HepG2 (cell line): ENCODE measurements at regions not wholly inside any gene's neighbourhood (a gene's known extent, or its start where the extent isn't known, plus 50 kb on each side); places are given as distances from the start of the nearest gene placed in this dataset.

Experiments
- ATAC-seq: fragments of 200-7000 bp; cut with Tn5 transposase; 3 replicates; pipeline ENCODE4 v1.9.1; 2020; ENCODE audit warnings: mild to moderate bottlenecking, moderate library complexity
- BruUV-seq: library from RNA; stranded (reverse); fragments of 400-500 nt; replicated peaks from 2 replicates; lab custom pipeline; 2021; lab: Mats Ljungman, UMichigan
- CTCF ChIA-PET: fragments of 300-600 bp; formaldehyde crosslinking; extraction: SDS; loops from one replicate; lab custom pipeline; 2021; ENCODE audit warnings: low total read pairs, inconsistent platforms, low intra/inter-chr PET ratio; lab: Yijun Ruan, JAX
- POLR2A ChIA-PET: fragments of 350-600 bp; sonication (Branson Sonifier 250); formaldehyde crosslinking; loops from one replicate; lab custom pipeline; 2020; ENCODE audit warnings: antibody characterized with exemption, inconsistent platforms; lab: Yijun Ruan, JAX
- DNase-seq: peaks from one replicate; pipeline ENCODE4 v3.0.0-alpha.2; 2015; ENCODE audit warnings: low spot score
- FAIRE-seq: peaks from 3 replicates; lab custom pipeline; 2011; peaks lifted over from hg19 to GRCh38; lab: Jason Lieb, UNC
- H2AFZ ChIP-seq: one replicate; pipeline ENCODE4 v1.6.1; 2011; ENCODE audit warnings: low read length, inconsistent platforms
- H3K27ac ChIP-seq: fragments of 300-600 bp; 3 replicates; pipeline ENCODE4 v1.8.0; 2011; ENCODE audit warnings: mixed run types, mild to moderate bottlenecking, mixed read lengths, low read length, inconsistent platforms; ENCODE audit not compliant: insufficient read depth; ENCODE audit errors: extremely low read length
- H3K27me3 ChIP-seq, 2 experiments: fragments of 200-600 bp in 1 of 2; 2 replicates in 1 of 2; 3 replicates in 1 of 2; pipeline versions ENCODE4 v1.6.0 to v1.8.0; 2011; ENCODE audit warnings: low read length in 2 of 2, mild to moderate bottlenecking in 2 of 2, moderate library complexity in 2 of 2, inconsistent platforms in 1 of 2; ENCODE audit not compliant: insufficient read depth in 2 of 2, control insufficient read depth in 1 of 2
- H3K36me3 ChIP-seq, 2 experiments: fragments of 200-600 bp in 1 of 2; replicated peaks in 1 of 2; 2 replicates in 1 of 2; 3 replicates in 1 of 2; pipeline versions ENCODE4 v1.5.1 to v1.8.0; 2011; ENCODE audit warnings: low read length in 2 of 2, inconsistent platforms in 1 of 2; ENCODE audit not compliant: insufficient read depth in 2 of 2, control insufficient read depth in 1 of 2
- H3K4me1 ChIP-seq: 2 replicates; pipeline ENCODE4 v1.5.1; 2012; ENCODE audit warnings: low read length, inconsistent platforms; ENCODE audit not compliant: insufficient read depth
- H3K4me2 ChIP-seq: 2 replicates; pipeline ENCODE4 v1.6.0; 2011; ENCODE audit warnings: low read depth, low read length, inconsistent platforms
- H3K4me3 ChIP-seq, 3 experiments: fragments of 200-600 bp in 1 of 3; sonication (generic), shearing (Covaris generic) in 1 of 3; replicated peaks in 1 of 3; 2 replicates each; pipeline ENCODE4 v1.5.1; 2011 to 2016; ENCODE audit warnings: low read length in 3 of 3, inconsistent platforms in 2 of 3, low read depth in 2 of 3, mild to moderate bottlenecking in 2 of 3, control low read depth in 1 of 3, mixed read lengths in 1 of 3; ENCODE audit not compliant: insufficient read depth in 1 of 3
- H3K79me2 ChIP-seq: one replicate; pipeline ENCODE4 v1.6.1; 2011; ENCODE audit warnings: low read length, inconsistent platforms; ENCODE audit not compliant: insufficient read depth
- H3K9ac ChIP-seq: 2 replicates; pipeline ENCODE4 v1.6.0; 2011; ENCODE audit warnings: mild to moderate bottlenecking, low read depth, low read length, inconsistent platforms; ENCODE audit not compliant: insufficient read depth
- H3K9me3 ChIP-seq: 2 replicates; pipeline ENCODE4 v1.5.1; 2012; ENCODE audit warnings: mild to moderate bottlenecking, low read length
- H4K20me1 ChIP-seq: 2 replicates; pipeline ENCODE4 v1.6.0; 2011; ENCODE audit warnings: inconsistent platforms, mild to moderate bottlenecking, low read length, moderate library complexity; ENCODE audit not compliant: insufficient read depth
- ADNP ChIP-seq: sonication (generic); formaldehyde crosslinking; IDR thresholded peaks from 2 replicates; pipeline ENCODE4 v1.4.0; 2020; ENCODE audit warnings: missing genetic modification reagents
- BATF2 ChIP-seq: sonication (generic); formaldehyde crosslinking; IDR thresholded peaks from 2 replicates; pipeline ENCODE4 v1.8.0; 2022; ENCODE audit warnings: mild to moderate bottlenecking, missing genetic modification reagents, moderate library complexity
- CAMTA2 ChIP-seq: sonication (generic); formaldehyde crosslinking; IDR thresholded peaks from 2 replicates; pipeline ENCODE4 v1.4.0; 2020; ENCODE audit warnings: mild to moderate bottlenecking, missing genetic modification reagents, borderline replicate concordance
- DNMT3B ChIP-seq: conservative IDR thresholded peaks from 2 replicates; pipeline ENCODE4 v1.6.1; 2016; ENCODE audit warnings: missing biosample characterization, control low read depth
- HMGXB4 ChIP-seq, 2 experiments: sonication (generic) in 1 of 2; formaldehyde crosslinking in 1 of 2; IDR thresholded peaks; 2 replicates each; pipeline versions ENCODE4 v1.4.0 to v1.6.1; 2018 to 2020; ENCODE audit warnings: missing genetic modification reagents in 2 of 2, borderline replicate concordance in 1 of 2, low read depth in 1 of 2, mild to moderate bottlenecking in 1 of 2, missing biosample characterization in 1 of 2
- IRF2 ChIP-seq: IDR thresholded peaks from 2 replicates; pipeline ENCODE4 v1.6.1; 2018; ENCODE audit warnings: missing genetic modification reagents, missing compliant biosample characterization
- NCOA1 ChIP-seq: sonication (generic); formaldehyde crosslinking; IDR thresholded peaks from 2 replicates; pipeline ENCODE4 v1.9.0; 2021; ENCODE audit warnings: missing genetic modification reagents
- NPAS2 ChIP-seq: sonication (generic); formaldehyde crosslinking; IDR thresholded peaks from 2 replicates; pipeline ENCODE4 v1.8.0; 2022; ENCODE audit warnings: mild to moderate bottlenecking, missing genetic modification reagents, borderline replicate concordance
- SP5 ChIP-seq: IDR thresholded peaks from 2 replicates; pipeline ENCODE4 v1.6.1; 2016; ENCODE audit warnings: low read depth, borderline replicate concordance
- ZFYVE20 ChIP-seq: sonication (generic); formaldehyde crosslinking; IDR thresholded peaks from 2 replicates; pipeline ENCODE4 v1.8.0; 2023; ENCODE audit warnings: low read depth, mild to moderate bottlenecking, moderate library complexity, missing genetic modification reagents, borderline replicate concordance
- ZKSCAN5 ChIP-seq: sonication (generic); formaldehyde crosslinking; IDR thresholded peaks from 2 replicates; pipeline ENCODE4 v1.5.1; 2020; ENCODE audit warnings: mild to moderate bottlenecking, missing genetic modification reagents
- ZKSCAN8 ChIP-seq: IDR thresholded peaks from 2 replicates; pipeline ENCODE4 v1.6.1; 2016; ENCODE audit warnings: borderline replicate concordance, missing genetic modification reagents, missing compliant biosample characterization
- ZNF512B ChIP-seq: sonication (generic); formaldehyde crosslinking; IDR thresholded peaks from 2 replicates; pipeline ENCODE4 v1.5.1; 2020; ENCODE audit warnings: missing genetic modification reagents, mild to moderate bottlenecking, borderline replicate concordance
- ZNF549 ChIP-seq: sonication (generic); formaldehyde crosslinking; IDR thresholded peaks from 2 replicates; pipeline ENCODE4 v1.5.0; 2020; ENCODE audit warnings: missing genetic modification reagents
- ZNF556 ChIP-seq: sonication (generic); formaldehyde crosslinking; IDR thresholded peaks from 2 replicates; pipeline ENCODE4 v1.4.0; 2020; ENCODE audit warnings: mild to moderate bottlenecking, missing genetic modification reagents, borderline replicate concordance
- WGBS: methylation state at CpG from one replicate; pipeline ENCODE4 v1.1.6; 2017; ENCODE audit warnings: low lambda C conversion rate; 5-methylcytosine and 5-hydroxymethylcytosine counted together
- in situ Hi-C: cut with HindIII; loops from 2 replicates; pipeline ENCODE4 v1.10.0; 2017; ENCODE audit warnings: low pct_unique_long_range_greater_than_20kb; ENCODE audit not compliant: extremely low pct_ligation_motif_present
- intact Hi-C: fragments of 100-400 bp; cut with micrococcal nuclease; formaldehyde crosslinking; loops from one replicate; pipeline ENCODE4 v1.10.0; 2022; ENCODE audit not compliant: unreplicated experiment

- no peak overlapping the region for H2AFZ ChIP-seq
- no TSS peak for BruUV-seq
- H4K20me1 ChIP-seq = no peaks in the 10 kb centered on the region
- H3K4me3 ChIP-seq = no peak overlapping the region
- no peaks in the 10 kb centered on the region for H3K27me3 ChIP-seq
- no peaks in the 10 kb centered on the region for H3K4me1 ChIP-seq
- no peaks in the 10 kb centered on the region for H3K36me3 ChIP-seq
- intact Hi-C loops = no loop called here
- CTCF ChIA-PET = no interaction called here
- ATAC-seq (no peak), FAIRE-seq (no peak)
- in situ Hi-C loops = no loop called here
- no peaks in the 10 kb centered on the region for H3K79me2 ChIP-seq
- no peak overlapping the region for H3K9ac ChIP-seq
- H3K9me3 ChIP-seq = peaks cover 93% of the 10 kb centered on the region
- H3K27ac ChIP-seq = no peak overlapping the region
- POLR2A ChIA-PET = no interaction called here
- no peak overlapping the region for H3K4me2 ChIP-seq
- WGBS = 0% methylated on average over 4 of the region's 4 CpGs
- TF ChIP-seq IRF2 = no peak
- TF ChIP-seq DNMT3B (CRISPR knock-in tag) = no peak
- TF ChIP-seq CAMTA2 (CRISPR knock-in tag) = no peak
- no peak for TF ChIP-seq SP5 (CRISPR knock-in tag)
- no peak for TF ChIP-seq NCOA1
- TF ChIP-seq, all 625 proteins: peak for 0
- no peak for DNase-seq
These were observed 546.7 kb upstream of the SEL1L start for GRCh38 chr14:82080370-82080769.

GRCh38 chr14:82084813-82085212 lies 551.2 kb upstream of the SEL1L start:
- intact Hi-C loops = no loop called here
- no peaks in the 10 kb centered on the region for H4K20me1 ChIP-seq
- H3K9ac ChIP-seq = no peak overlapping the region
- no peak overlapping the region for H3K27ac ChIP-seq
- no peaks in the 10 kb centered on the region for H3K27me3 ChIP-seq
- no peak overlapping the region for H2AFZ ChIP-seq
- DNase-seq (no peak), ATAC-seq (no peak), FAIRE-seq (no peak)
- no peaks in the 10 kb centered on the region for H3K36me3 ChIP-seq
- in situ Hi-C loops = no loop called here
- peaks cover 88% of the 10 kb centered on the region for H3K9me3 ChIP-seq
- ChIA-PET POLR2A (no interaction called here), CTCF (no interaction called here)
- no peak overlapping the region for H3K4me2 ChIP-seq
- H3K4me1 ChIP-seq = no peaks in the 10 kb centered on the region
- BruUV-seq = no TSS peak
- no peak overlapping the region for H3K4me3 ChIP-seq
- H3K79me2 ChIP-seq = no peaks in the 10 kb centered on the region
- WGBS = 1% methylated on average over 3 of the region's 3 CpGs
- no peak for TF ChIP-seq ADNP (CRISPR knock-in tag)
- no peak for TF ChIP-seq ZKSCAN8
- TF ChIP-seq ZFYVE20 (CRISPR knock-in tag) = no peak
- no peak for TF ChIP-seq ZNF556 (CRISPR knock-in tag)
- TF ChIP-seq BATF2 = no peak
- no peak for TF ChIP-seq NPAS2
- no peak for TF ChIP-seq ZKSCAN5
- no peak for TF ChIP-seq ZNF549
- no peak for TF ChIP-seq ZNF512B (CRISPR knock-in tag)
- TF ChIP-seq HMGXB4 (CRISPR knock-in tag; IDR thresholded peaks at IDR 0.05; ENCODE audit: borderline replicate concordance in 1 of 2, low read depth in 1 of 2) = no peak
